ENCODE measurements at regions not wholly inside any gene's neighbourhood (a gene's known extent, or its start where the extent isn't known, plus 50 kb on each side); places are given as distances from the start of the nearest gene placed in this dataset.

DNA sequence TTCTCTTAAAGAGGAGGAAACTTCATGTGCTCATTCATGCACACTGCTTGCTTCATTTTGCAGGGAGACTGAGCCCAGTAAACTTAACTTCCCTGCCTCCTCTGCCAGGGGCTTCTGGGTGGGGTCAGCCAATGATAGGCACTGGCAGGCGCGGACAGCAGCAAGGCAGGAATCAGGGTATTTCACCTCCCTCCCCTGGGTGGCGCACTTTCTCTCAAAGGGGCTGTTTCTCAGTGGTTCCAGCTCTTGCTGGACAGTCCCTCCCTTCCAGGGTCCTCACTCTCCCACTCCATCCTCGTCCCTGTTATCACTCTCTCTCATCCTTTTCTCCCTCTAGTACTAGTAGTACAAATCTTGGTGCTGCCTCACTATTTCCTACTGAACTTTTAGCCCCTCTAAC lies 320.5 kb upstream of the ZNF521 start:
- no peak for TF ChIP-seq EZH2phosphoT487 (IDR thresholded peaks at IDR 0.05; ENCODE audit: borderline replicate concordance, low read length)
- TF ChIP-seq, protein P1, sequence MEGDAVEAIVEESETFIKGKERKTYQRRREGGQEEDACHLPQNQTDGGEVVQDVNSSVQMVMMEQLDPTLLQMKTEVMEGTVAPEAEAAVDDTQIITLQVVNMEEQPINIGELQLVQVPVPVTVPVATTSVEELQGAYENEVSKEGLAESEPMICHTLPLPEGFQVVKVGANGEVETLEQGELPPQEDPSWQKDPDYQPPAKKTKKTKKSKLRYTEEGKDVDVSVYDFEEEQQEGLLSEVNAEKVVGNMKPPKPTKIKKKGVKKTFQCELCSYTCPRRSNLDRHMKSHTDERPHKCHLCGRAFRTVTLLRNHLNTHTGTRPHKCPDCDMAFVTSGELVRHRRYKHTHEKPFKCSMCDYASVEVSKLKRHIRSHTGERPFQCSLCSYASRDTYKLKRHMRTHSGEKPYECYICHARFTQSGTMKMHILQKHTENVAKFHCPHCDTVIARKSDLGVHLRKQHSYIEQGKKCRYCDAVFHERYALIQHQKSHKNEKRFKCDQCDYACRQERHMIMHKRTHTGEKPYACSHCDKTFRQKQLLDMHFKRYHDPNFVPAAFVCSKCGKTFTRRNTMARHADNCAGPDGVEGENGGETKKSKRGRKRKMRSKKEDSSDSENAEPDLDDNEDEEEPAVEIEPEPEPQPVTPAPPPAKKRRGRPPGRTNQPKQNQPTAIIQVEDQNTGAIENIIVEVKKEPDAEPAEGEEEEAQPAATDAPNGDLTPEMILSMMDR (conservative IDR thresholded peaks at IDR 0.05; ENCODE audit: low read depth, low read length), result peak; percentile 30; the same call in 1 of the 2 replicates
- no peak for TF ChIP-seq EZH2 (IDR thresholded peaks at IDR 0.05; ENCODE audit: low read length, unreplicated experiment)
